ENCODE measurements at regions not wholly inside any gene's neighbourhood (a gene's known extent, or its start where the extent isn't known, plus 50 kb on each side); places are given as distances from the start of the nearest gene placed in this dataset.

DNA sequence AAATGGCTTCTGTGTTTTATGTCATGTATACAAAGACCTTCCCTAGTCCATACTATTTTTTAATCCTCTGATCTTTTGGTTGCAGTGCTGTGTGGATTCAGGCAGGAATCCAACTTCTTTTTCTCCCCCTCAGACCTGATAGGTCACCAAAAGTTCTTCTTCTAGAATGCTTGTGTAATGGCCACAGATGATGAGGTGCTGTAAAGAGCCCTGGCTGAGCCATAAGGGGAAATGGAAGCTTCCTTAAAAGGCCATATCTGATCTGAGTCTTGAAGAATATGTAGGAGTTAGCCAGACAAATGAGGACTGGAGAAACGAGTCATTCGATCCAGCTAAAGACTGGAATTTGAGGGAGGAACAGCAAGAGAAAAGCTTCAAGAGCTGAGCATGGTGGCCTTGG is 353.9 kb downstream of the PCNX1 start:
- ChIA-PET CTCF (interaction anchor here (1.3 kb wide), 1 partner anchor 9 kb away, joined by 3 read pairs; no protein-coding TSS in a partner anchor), POLR2A (no interaction called here)
- H3K36me3 ChIP-seq (ENCODE audit: control insufficient read depth in 4 of 4, insufficient read depth in 4 of 4, low read length in 3 of 4): no peaks in the 10 kb centered on the region
- H3K27ac ChIP-seq (ENCODE audit: insufficient read depth in 1 of 2, low read depth in 1 of 2, low read length in 2 of 2, poor library complexity in 1 of 2, severe bottlenecking in 2 of 2): no peak overlapping the region
- H3K9me3 ChIP-seq (ENCODE audit: control extremely low read depth in 1 of 5, control insufficient read depth in 4 of 5, insufficient read depth in 2 of 5, low read depth in 1 of 5, low read length in 4 of 5): peaks cover 2 to 31% (median 20%) of the 10 kb centered on the region in 5 experiments
- DNase-seq: no peak
- no peaks in the 10 kb centered on the region for H3K27me3 ChIP-seq (replicated peaks in 2 of 5; ENCODE audit: control insufficient read depth in 4 of 5, insufficient read depth in 5 of 5, low read length in 4 of 5)
- 79% methylated on average over 2 of the region's 2 CpGs for WGBS (ENCODE audit: insufficient coverage)
- H3K4me3 ChIP-seq (ENCODE audit: control insufficient read depth in 1 of 7, extremely low read depth in 1 of 7, insufficient read depth in 4 of 7, low read depth in 2 of 7, low read length in 6 of 7): no peak overlapping the region
- H3K4me1 ChIP-seq (ENCODE audit: control extremely low read depth in 1 of 4, control insufficient read depth in 4 of 4, insufficient read depth in 4 of 4, low read length in 3 of 4): no peaks in the 10 kb centered on the region

DNA sequence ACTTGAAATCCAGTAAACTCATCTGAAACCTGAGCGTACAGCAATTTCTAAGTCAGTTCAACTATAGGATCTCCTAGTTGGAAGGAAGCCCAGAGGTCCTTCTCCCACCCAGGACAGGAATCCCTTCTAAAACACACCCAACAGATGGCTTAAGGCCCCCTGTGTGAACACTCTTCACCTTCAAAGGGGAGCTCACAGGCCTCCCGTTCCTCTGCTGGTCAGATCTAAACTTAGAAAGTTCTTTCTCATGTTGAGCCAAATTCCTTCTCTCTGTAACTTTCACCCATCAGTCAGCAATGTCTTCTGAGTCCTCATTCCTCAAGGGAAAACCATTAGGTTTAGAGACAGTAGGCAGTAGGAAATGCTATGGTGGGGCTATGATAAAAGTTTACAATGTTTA is 355.2 kb downstream of the PCNX1 start:
- peaks cover 0 to 3% (median 0%) of the 10 kb centered on the region in 4 experiments for H3K4me1 ChIP-seq (ENCODE audit: control extremely low read depth in 1 of 4, control insufficient read depth in 4 of 4, insufficient read depth in 4 of 4, low read length in 3 of 4)
- no peaks in the 10 kb centered on the region for H3K27me3 ChIP-seq (replicated peaks in 2 of 5; ENCODE audit: control insufficient read depth in 4 of 5, insufficient read depth in 5 of 5, low read length in 4 of 5)
- no peak for DNase-seq
- WGBS (ENCODE audit: insufficient coverage): 100% methylated on average over 1 of the region's 2 CpGs
- peaks cover under 1 to 27% (median 19%) of the 10 kb centered on the region in 5 experiments for H3K9me3 ChIP-seq (ENCODE audit: control extremely low read depth in 1 of 5, control insufficient read depth in 4 of 5, insufficient read depth in 2 of 5, low read depth in 1 of 5, low read length in 4 of 5)
- POLR2A ChIA-PET: no interaction called here
- H3K36me3 ChIP-seq (ENCODE audit: control insufficient read depth in 4 of 4, insufficient read depth in 4 of 4, low read length in 3 of 4): no peaks in the 10 kb centered on the region
- H3K4me3 ChIP-seq (ENCODE audit: control insufficient read depth in 1 of 7, extremely low read depth in 1 of 7, insufficient read depth in 4 of 7, low read depth in 2 of 7, low read length in 6 of 7): no peak overlapping the region
- no peak overlapping the region for H3K27ac ChIP-seq (ENCODE audit: insufficient read depth in 1 of 2, low read depth in 1 of 2, low read length in 2 of 2, poor library complexity in 1 of 2, severe bottlenecking in 2 of 2)
- CTCF ChIA-PET: interaction anchor here (1.3 kb wide), 1 partner anchor 10 kb away, joined by 3 read pairs; no protein-coding TSS in a partner anchor

DNA sequence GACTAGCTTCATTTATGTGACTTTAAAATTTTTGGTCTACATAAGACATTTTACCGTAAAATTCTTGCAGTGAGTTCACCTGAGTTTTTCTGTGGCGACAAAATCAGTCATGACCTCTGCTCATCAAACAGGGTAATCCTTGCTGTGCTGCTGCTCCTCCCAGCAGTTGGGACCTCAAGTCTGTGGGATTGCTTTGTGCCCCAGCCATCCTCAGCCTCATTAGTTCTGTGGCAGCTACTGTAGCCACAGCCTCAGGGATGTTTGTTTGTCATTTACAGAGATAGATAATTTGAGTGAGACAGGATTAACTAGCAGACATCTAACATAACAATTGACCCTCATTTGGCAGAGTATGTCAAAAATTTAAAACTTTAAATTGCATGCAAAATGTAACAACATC is 357.0 kb downstream of the PCNX1 start:
- peaks cover 2 to 14% (median 7%) of the 10 kb centered on the region in 5 experiments for H3K9me3 ChIP-seq (ENCODE audit: control extremely low read depth in 1 of 5, control insufficient read depth in 4 of 5, insufficient read depth in 2 of 5, low read depth in 1 of 5, low read length in 4 of 5)
- ChIA-PET POLR2A (interaction anchor here (0.6 kb wide), 1 partner anchor 667 kb away, joined by 4 read pairs; no protein-coding TSS in a partner anchor), CTCF (no interaction called here)
- H3K4me1 ChIP-seq (ENCODE audit: control extremely low read depth in 1 of 4, control insufficient read depth in 4 of 4, insufficient read depth in 4 of 4, low read length in 3 of 4): peaks cover 0 to 5% (median 0%) of the 10 kb centered on the region in 4 experiments
- no peaks in the 10 kb centered on the region for H3K36me3 ChIP-seq (ENCODE audit: control insufficient read depth in 4 of 4, insufficient read depth in 4 of 4, low read length in 3 of 4)
- no peak for DNase-seq
- H3K27me3 ChIP-seq (replicated peaks in 2 of 5; ENCODE audit: control insufficient read depth in 4 of 5, insufficient read depth in 5 of 5, low read length in 4 of 5): no peaks in the 10 kb centered on the region
- no peak overlapping the region for H3K4me3 ChIP-seq (ENCODE audit: control insufficient read depth in 1 of 7, extremely low read depth in 1 of 7, insufficient read depth in 4 of 7, low read depth in 2 of 7, low read length in 6 of 7)
- H3K27ac ChIP-seq (ENCODE audit: insufficient read depth in 1 of 2, low read depth in 1 of 2, low read length in 2 of 2, poor library complexity in 1 of 2, severe bottlenecking in 2 of 2): no peak overlapping the region
- 100% methylated on average over 1 of the region's 2 CpGs for WGBS (ENCODE audit: insufficient coverage)

DNA sequence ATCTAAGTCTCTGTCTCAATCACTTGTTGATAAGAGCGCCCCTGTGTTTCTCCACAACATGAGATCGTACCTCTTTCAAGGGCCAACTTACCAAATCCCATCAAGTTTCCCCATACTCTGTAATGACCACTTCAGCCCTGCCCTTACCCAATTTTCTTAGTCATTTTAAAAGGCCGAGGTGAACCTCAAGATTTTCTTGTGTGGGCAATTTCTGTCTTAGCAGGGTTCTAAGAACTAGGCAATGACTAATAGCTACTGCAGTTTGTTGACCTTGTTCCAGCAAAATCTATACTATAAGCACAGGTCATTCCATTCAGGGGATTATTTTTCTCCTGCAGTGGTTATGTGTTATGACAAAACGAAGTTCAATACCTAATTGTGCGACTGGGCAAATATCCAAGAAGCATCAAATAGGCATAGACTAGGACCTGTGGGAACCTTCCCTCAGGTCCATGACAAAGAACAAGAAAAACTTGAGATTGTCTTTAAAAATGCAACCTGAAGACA is 359.8 kb downstream of the PCNX1 start:
- Histone ChIP-seq H3K27ac (ENCODE audit: insufficient read depth in 1 of 2, low read depth in 1 of 2, low read length in 2 of 2, poor library complexity in 1 of 2, severe bottlenecking in 2 of 2) (no peak overlapping the region), H3K27me3 (replicated peaks in 2 of 5; ENCODE audit: control insufficient read depth in 4 of 5, insufficient read depth in 5 of 5, low read length in 4 of 5) (no peaks in the 10 kb centered on the region), H3K36me3 (ENCODE audit: control insufficient read depth in 4 of 4, insufficient read depth in 4 of 4, low read length in 3 of 4) (no peaks in the 10 kb centered on the region), H3K4me1 (ENCODE audit: control extremely low read depth in 1 of 4, control insufficient read depth in 4 of 4, insufficient read depth in 4 of 4, low read length in 3 of 4) (peaks cover 0 to 5% (median 0%) of the 10 kb centered on the region in 4 experiments), H3K9me3 (ENCODE audit: control extremely low read depth in 1 of 5, control insufficient read depth in 4 of 5, insufficient read depth in 2 of 5, low read depth in 1 of 5, low read length in 4 of 5) (peaks cover 0 to 12% (median 6%) of the 10 kb centered on the region in 5 experiments), H3K4me3 (ENCODE audit: control insufficient read depth in 1 of 7, extremely low read depth in 1 of 7, insufficient read depth in 4 of 7, low read depth in 2 of 7, low read length in 6 of 7) (no peak overlapping the region)
- 79% methylated on average over 4 of the region's 5 CpGs for WGBS (ENCODE audit: insufficient coverage)
- ChIA-PET CTCF (interaction anchor here (0.7 kb wide), 1 partner anchor 25 kb away, joined by 3 read pairs; no protein-coding TSS in a partner anchor), POLR2A (no interaction called here)
- DNase-seq: peak in 1 of 3 donors; percentile 15

DNA sequence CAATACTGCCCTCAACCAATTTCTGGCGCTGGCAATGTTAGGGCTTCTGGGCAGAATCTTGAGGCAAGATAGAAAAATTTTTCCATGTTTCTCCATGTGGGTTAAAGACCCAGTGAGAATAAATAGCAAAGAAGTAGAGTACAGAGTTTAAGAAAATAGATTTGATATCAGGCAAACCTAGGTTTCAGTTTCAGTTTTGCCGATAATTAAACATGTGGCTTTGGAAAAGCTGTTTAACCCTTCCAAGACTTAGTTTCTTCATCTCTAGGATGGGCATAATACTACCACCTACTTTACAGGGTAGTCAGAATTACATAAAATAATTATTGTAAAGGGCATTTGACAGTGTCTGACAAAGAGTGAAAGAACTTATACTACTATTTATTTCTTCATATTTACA is 360.4 kb downstream of the PCNX1 start:
- peak overlapping the region in 1 of 7 experiments; percentile 24 for H3K4me3 ChIP-seq (ENCODE audit: control insufficient read depth in 1 of 7, extremely low read depth in 1 of 7, insufficient read depth in 4 of 7, low read depth in 2 of 7, low read length in 6 of 7)
- 49% methylated on average over 2 of the region's 2 CpGs for WGBS (ENCODE audit: insufficient coverage)
- H3K36me3 ChIP-seq (ENCODE audit: control insufficient read depth in 4 of 4, insufficient read depth in 4 of 4, low read length in 3 of 4): no peaks in the 10 kb centered on the region
- CTCF ChIA-PET: no interaction called here
- peaks cover 0 to 12% (median 6%) of the 10 kb centered on the region in 5 experiments for H3K9me3 ChIP-seq (ENCODE audit: control extremely low read depth in 1 of 5, control insufficient read depth in 4 of 5, insufficient read depth in 2 of 5, low read depth in 1 of 5, low read length in 4 of 5)
- no peak overlapping the region for H3K27ac ChIP-seq (ENCODE audit: insufficient read depth in 1 of 2, low read depth in 1 of 2, low read length in 2 of 2, poor library complexity in 1 of 2, severe bottlenecking in 2 of 2)
- DNase-seq: peak in 2 of 3 donors; percentile 33 to 45
- H3K4me1 ChIP-seq (ENCODE audit: control extremely low read depth in 1 of 4, control insufficient read depth in 4 of 4, insufficient read depth in 4 of 4, low read length in 3 of 4): peaks cover 0 to 5% (median 0%) of the 10 kb centered on the region in 4 experiments
- H3K27me3 ChIP-seq (replicated peaks in 2 of 5; ENCODE audit: control insufficient read depth in 4 of 5, insufficient read depth in 5 of 5, low read length in 4 of 5): no peaks in the 10 kb centered on the region
- POLR2A ChIA-PET: no interaction called here

DNA sequence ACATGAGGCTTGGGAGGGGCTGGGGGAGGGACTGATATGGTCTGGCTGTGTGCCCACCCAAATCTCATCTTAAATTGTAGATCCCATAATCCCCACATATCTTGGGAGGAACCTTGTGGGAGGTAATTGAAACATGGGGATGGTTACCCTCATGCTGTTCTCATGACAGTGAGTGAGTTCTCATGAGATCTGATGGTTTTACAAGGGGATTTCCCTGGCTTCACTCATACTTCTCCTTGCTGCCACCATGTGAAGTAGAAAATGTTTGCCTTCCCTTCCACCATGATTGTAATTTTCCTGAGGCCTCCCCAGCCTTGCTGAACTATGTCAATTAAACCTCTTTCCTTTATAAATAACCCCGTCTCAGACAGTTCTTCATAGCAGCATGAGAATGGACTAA is 362.9 kb downstream of the PCNX1 start:
- no peak for DNase-seq
- H3K27ac ChIP-seq (ENCODE audit: insufficient read depth in 1 of 2, low read depth in 1 of 2, low read length in 2 of 2, poor library complexity in 1 of 2, severe bottlenecking in 2 of 2): no peak overlapping the region
- H3K27me3 ChIP-seq (replicated peaks in 2 of 5; ENCODE audit: control insufficient read depth in 4 of 5, insufficient read depth in 5 of 5, low read length in 4 of 5): no peaks in the 10 kb centered on the region
- H3K36me3 ChIP-seq (ENCODE audit: control insufficient read depth in 4 of 4, insufficient read depth in 4 of 4, low read length in 3 of 4): no peaks in the 10 kb centered on the region
- H3K9me3 ChIP-seq (ENCODE audit: control extremely low read depth in 1 of 5, control insufficient read depth in 4 of 5, insufficient read depth in 2 of 5, low read depth in 1 of 5, low read length in 4 of 5): peaks cover 0 to 10% (median 4%) of the 10 kb centered on the region in 5 experiments
- CTCF ChIA-PET: no interaction called here
- WGBS (ENCODE audit: insufficient coverage): 100% methylated on average over 1 of the region's 1 CpG
- peaks cover 0 to 5% (median 0%) of the 10 kb centered on the region in 4 experiments for H3K4me1 ChIP-seq (ENCODE audit: control extremely low read depth in 1 of 4, control insufficient read depth in 4 of 4, insufficient read depth in 4 of 4, low read length in 3 of 4)
- no peak overlapping the region for H3K4me3 ChIP-seq (ENCODE audit: control insufficient read depth in 1 of 7, extremely low read depth in 1 of 7, insufficient read depth in 4 of 7, low read depth in 2 of 7, low read length in 6 of 7)
- POLR2A ChIA-PET: no interaction called here

DNA sequence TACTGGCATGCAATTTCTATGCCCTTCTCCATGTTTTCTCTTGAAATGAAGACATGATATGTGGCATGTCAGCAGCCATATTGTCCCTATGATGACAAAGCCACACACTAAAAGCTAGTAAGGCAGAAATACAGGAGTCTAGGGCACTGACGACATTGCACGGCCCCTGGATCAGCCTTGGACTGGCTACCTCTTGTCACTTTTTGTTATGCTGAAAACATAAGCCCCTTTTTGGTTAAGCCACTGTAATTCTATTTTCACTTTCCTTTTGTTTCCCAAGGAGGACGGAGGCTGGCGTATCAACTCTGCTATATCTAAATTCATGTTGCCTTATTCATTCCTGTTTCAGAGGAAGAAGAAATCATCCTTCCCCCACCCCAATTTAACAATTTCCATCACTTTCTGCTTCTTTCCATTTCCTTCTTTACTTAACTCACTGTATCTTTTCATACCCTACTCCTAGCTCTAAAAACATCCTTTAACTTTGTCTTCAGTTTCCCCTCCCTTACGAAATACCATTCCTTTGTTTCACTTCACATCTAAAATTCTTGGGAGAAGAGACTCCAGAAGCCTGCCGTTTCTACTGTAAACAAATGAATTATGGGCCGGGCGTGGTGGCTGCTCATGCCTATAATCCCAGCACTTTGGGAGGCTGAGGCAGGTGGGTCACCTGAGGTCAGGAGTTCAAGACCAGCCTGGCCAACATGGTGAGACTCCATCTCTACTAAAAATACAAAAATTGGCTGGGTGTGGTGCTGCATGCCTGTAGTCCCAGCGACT is 364.1 kb downstream of the PCNX1 start:
- H3K27ac ChIP-seq (ENCODE audit: insufficient read depth in 1 of 2, low read depth in 1 of 2, low read length in 2 of 2, poor library complexity in 1 of 2, severe bottlenecking in 2 of 2): no peak overlapping the region
- WGBS (ENCODE audit: insufficient coverage): 97% methylated on average over 8 of the region's 9 CpGs
- CTCF ChIA-PET: interaction anchor here (1.1 kb wide), 1 partner anchor 21 kb away, joined by 4 read pairs; no protein-coding TSS in a partner anchor
- POLR2A ChIA-PET: interaction anchor here (0.6 kb wide), 1 partner anchor 190 kb away, joined by 3 read pairs; no protein-coding TSS in a partner anchor
- no peaks in the 10 kb centered on the region for H3K27me3 ChIP-seq (replicated peaks in 2 of 5; ENCODE audit: control insufficient read depth in 4 of 5, insufficient read depth in 5 of 5, low read length in 4 of 5)
- peaks cover 0 to 5% (median 0%) of the 10 kb centered on the region in 4 experiments for H3K4me1 ChIP-seq (ENCODE audit: control extremely low read depth in 1 of 4, control insufficient read depth in 4 of 4, insufficient read depth in 4 of 4, low read length in 3 of 4)
- no peaks in the 10 kb centered on the region for H3K36me3 ChIP-seq (ENCODE audit: control insufficient read depth in 4 of 4, insufficient read depth in 4 of 4, low read length in 3 of 4)
- peaks cover 0 to 12% (median 4%) of the 10 kb centered on the region in 5 experiments for H3K9me3 ChIP-seq (ENCODE audit: control extremely low read depth in 1 of 5, control insufficient read depth in 4 of 5, insufficient read depth in 2 of 5, low read depth in 1 of 5, low read length in 4 of 5)
- H3K4me3 ChIP-seq (ENCODE audit: control insufficient read depth in 1 of 7, extremely low read depth in 1 of 7, insufficient read depth in 4 of 7, low read depth in 2 of 7, low read length in 6 of 7): no peak overlapping the region
- no peak for DNase-seq
